Activated T-cell treated with anti-CD3 and anti-CD28 coated beads, Interleukin-2, amount 50 U/mL, for 48 hours (primary cell): ENCODE measurements at regions not wholly inside any gene's neighbourhood (a gene's known extent, or its start where the extent isn't known, plus 50 kb on each side); places are given as distances from the start of the nearest gene placed in this dataset.

Experiments used
- DNase-seq, 2 experiments: peaks; one replicate each; pipeline ENCODE4 v3.0.0-alpha.2; 2020

DNA sequence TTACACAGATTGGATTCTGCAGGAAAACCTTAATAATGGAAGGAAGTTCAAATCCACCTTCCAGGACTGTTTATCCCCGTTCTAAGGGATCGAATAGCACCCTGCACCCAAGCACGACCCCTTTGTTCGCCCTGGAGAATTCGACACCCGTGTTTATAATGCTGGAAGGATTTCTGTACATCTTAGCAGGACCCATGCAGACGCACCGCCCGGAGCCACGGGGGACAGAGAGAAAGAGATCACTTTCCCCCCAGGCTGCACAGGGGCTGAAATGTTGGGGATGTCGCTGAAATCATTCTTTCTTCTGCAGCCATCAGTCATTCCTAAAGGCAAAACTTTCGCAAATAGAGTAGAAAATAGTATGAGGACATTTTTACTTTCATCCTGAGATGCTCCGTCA lies 238.7 kb upstream of the SALL3 start:
- no peak for DNase-seq

- no peak for DNase-seq
These were observed 238.0 kb upstream of the SALL3 start for GRCh38 chr18:78741381-78742217.

GRCh38 chr18:78742218-78742745 lies 237.3 kb upstream of the SALL3 start:
- no peak for DNase-seq

DNA sequence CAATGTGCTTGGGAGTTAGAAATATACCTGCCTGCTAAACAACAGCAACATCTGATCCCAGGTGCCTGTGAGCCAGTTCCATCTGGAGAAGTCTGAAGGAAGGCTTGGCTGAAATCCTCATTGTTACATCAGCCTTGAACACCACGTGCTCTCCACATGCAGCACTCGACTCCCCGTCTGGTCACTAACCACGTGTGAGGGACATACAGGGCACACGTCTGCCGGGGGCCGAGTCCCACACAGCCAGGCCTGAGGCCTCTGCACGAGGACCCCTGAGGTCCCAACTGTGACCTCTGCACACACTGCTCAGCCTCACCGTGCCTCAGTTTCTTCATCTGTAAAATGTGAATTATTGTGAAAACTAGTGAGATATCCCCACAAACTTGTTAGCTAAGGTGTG lies 236.5 kb upstream of the SALL3 start:
- DNase-seq = no peak

DNA sequence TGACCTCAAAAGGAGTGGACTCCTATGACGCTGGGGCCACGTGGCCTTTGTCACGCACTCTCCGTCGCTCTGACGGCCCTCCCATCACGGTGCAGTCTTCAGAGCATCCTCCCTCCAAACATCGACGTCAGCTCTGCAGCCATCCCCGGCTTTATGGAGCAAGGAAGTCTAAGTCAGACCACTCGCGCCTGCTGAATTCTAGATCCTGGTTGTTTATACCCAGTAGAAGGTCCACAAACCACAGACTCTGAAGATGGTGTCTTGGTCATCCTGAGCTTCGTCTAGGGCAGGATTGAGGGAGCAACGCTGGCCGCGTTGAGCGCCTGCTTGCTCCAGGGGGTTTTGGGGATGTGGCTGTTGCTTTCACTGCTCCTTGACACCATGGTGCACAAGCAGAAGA lies 228.0 kb upstream of the SALL3 start:
- DNase-seq = no peak

- no peak for DNase-seq
These were observed 226.4 kb upstream of the SALL3 start for GRCh38 chr18:78753240-78753639.

- no peak for DNase-seq
These were observed 225.1 kb upstream of the SALL3 start for GRCh38 chr18:78754311-78755043.

GRCh38 chr18:78757014-78757413 lies 222.6 kb upstream of the SALL3 start:
- no peak for DNase-seq

GRCh38 chr18:78758496-78758895 lies 221.1 kb upstream of the SALL3 start:
- DNase-seq = no peak

DNA sequence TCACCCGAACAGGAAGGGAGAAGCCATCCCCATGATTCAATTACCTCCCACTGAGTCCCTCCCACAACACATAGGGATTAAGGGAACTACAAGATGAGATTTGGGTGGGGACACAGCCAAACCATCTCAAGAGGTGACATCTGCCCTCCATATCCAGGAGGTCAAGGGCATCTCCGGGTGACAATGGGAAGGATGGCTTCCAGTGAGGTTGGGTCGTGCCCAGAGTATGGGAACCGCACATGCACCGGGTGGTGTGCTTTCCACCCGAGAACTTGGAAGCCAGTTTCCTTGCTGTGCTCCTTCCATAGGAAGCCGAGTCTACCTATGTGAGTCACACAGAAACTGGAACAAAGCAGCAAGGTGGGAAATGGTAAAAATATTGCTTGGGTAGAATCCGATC lies 216.9 kb upstream of the SALL3 start:
- no peak for DNase-seq

GRCh38 chr18:78764544-78764943 lies 215.1 kb upstream of the SALL3 start:
- DNase-seq = no peak

DNA sequence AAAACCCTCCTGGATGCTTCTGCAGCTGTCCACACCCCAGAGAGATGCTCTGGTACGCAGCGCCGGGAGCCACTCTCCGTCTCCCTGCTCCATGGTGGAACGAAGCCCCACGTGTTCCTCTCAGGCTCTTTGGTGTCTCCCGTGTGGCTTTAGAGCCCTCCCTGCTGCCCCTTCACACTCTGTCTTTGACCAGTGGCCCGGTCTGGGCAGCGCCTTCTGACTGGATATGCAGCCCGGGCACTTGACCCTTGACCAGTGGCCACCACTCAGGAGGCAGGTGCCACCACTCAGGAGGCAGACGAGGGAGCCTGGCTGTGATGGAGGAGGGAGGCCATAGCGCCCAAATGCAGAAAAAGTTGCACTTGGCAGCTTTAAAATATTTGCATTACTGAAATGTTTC lies 214.5 kb upstream of the SALL3 start:
- DNase-seq = no peak

DNA sequence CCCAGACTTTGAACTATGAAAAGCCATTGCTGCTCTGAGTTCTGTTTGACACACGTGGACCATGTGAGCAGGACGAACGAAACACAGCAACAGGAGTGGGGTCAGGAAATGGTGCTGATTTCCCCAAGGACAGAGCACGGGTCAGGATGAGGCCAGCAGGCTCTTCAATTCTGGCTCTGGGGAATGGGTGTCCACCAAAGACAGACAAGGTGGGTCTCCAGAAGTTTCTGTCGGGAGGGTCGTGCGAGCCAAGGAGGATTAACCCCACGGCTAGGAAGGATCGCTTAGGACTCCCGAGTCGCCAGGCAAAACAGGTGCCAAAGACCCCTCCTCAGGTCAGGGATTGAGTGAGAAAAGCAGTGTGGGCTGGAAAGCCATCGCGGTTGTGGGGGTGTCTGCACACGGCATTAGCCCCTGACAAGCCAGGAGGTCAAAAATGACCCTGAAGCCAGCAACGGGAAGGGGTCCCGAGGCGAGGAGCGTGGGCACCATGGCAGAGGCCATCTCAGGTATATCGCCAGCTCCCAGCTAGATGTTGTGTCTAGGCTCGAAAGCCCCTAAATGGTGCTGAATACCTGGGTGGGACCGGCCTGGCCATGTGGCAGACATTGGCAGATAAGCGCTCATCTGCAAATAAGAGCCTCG lies 213.9 kb upstream of the SALL3 start:
- DNase-seq = no peak

- DNase-seq = no peak
These were observed 212.7 kb upstream of the SALL3 start for GRCh38 chr18:78766651-78767533.

- DNase-seq = no peak
These were observed 212.0 kb upstream of the SALL3 start for GRCh38 chr18:78767648-78768071.

GRCh38 chr18:78768221-78768620 lies 211.4 kb upstream of the SALL3 start:
- DNase-seq = no peak

GRCh38 chr18:78768656-78769501 lies 210.7 kb upstream of the SALL3 start:
- no peak for DNase-seq

DNA sequence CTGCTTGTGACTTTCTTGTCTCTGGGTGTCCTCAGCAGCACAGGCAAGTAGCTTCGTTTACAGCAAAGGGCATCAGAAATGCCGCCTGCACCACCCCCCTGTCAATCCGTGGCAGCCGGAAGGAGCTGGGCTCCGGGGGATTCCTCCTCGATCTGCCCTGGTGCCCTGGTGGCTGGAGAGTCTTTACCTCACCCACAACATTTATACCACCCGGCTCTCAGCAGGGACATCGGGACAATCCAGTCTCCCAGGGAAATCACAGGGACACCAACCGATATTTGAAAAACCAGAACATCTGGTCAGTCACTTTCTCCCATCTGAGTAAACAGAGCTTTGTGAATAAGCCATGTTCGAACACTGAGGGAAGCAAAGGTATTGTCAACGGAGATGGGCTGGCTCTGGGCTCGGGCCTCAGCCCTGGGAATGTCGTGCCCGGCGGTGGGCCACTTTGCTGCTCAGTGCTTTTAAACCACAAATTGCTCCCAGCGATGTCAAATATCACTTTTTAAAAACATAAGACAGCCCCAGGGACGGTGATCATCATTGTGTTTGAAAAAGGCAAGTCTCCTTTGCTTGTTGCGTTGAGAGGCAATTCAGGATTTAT lies 210.0 kb upstream of the SALL3 start:
- no peak for DNase-seq

GRCh38 chr18:78770139-78770822 lies 209.3 kb upstream of the SALL3 start:
- no peak for DNase-seq

DNA sequence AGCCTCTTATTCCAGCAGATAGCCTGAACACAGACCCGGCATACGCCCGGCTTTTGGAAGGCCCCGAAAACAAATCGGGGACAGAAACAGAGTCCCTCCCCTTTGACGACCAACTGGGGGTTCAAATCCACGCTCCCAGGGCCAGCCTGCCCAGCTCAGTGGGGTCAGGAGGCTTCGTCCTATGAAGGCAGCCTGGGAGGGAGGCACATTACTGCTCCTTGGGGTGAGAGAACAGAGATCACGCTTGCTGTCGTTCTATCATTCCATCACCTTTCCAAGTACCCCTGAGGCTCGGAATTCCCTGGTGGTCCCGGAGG lies 208.8 kb upstream of the SALL3 start:
- DNase-seq = no peak
